ENCODE measurements at regions not wholly inside any gene's neighbourhood (a gene's known extent, or its start where the extent isn't known, plus 50 kb on each side); places are given as distances from the start of the nearest gene placed in this dataset.

GRCh38 chr16:9580025-9580424 lies 488.6 kb downstream of the HAPSTR1 start:
- no peak for TF ChIP-seq ZNF331 (CRISPR knock-in tag; IDR thresholded peaks at IDR 0.05; ENCODE audit: low read depth)
- no peak for TF ChIP-seq NANOG (IDR thresholded peaks at IDR 0.05; ENCODE audit: borderline replicate concordance)
- TF ChIP-seq STAT1 (IDR thresholded peaks at IDR 0.05; ENCODE audit: unreplicated experiment) = no peak
- TF ChIP-seq EZH2 (IDR thresholded peaks at IDR 0.05; ENCODE audit: low read depth, unreplicated experiment) = no peak
- no peak for TF ChIP-seq ZNF114 (CRISPR knock-in tag; IDR thresholded peaks at IDR 0.05)
- no peak for TF ChIP-seq REST (IDR thresholded peaks at IDR 0.05; ENCODE audit: unreplicated experiment)
- no peak for TF ChIP-seq CTCF (conservative IDR thresholded peaks at IDR 0.05; ENCODE audit: low read depth in 2 of 2)
- TF ChIP-seq POLR2AphosphoS5 (IDR thresholded peaks at IDR 0.05; ENCODE audit: low read depth) = no peak
- TF ChIP-seq CREB1 (CRISPR knock-in tag; IDR thresholded peaks at IDR 0.05; ENCODE audit: low read depth) = no peak
- no peak for TF ChIP-seq JUNB (IDR thresholded peaks at IDR 0.05; ENCODE audit: unreplicated experiment)
- no peak for TF ChIP-seq EZH2phosphoT487 (IDR thresholded peaks at IDR 0.05; ENCODE audit: unreplicated experiment)
- TF ChIP-seq ETS1 (IDR thresholded peaks at IDR 0.05) = no peak
- TF ChIP-seq ZNF462 (CRISPR knock-in tag; IDR thresholded peaks at IDR 0.05) = no peak
- H3K27me3 Mint-ChIP-seq (ENCODE audit: insufficient read depth, low read depth, poor library complexity) = no peaks in the 10 kb centered on the region

More at GRCh38 chr16:9580025-9580424, 488.6 kb downstream of the HAPSTR1 start:
- Histone ChIP-seq H3K4me1 (ENCODE audit: insufficient read depth) (no peaks in the 10 kb centered on the region; the same call in 1 of the 2 replicates), H3K79me2 (replicated peaks; ENCODE audit: insufficient read depth) (no peaks in the 10 kb centered on the region), H3K9me2 (ENCODE audit: insufficient read depth) (no peaks in the 10 kb centered on the region), H2AFZ (no peak overlapping the region), H3K36me3 (ENCODE audit: insufficient read depth) (no peaks in the 10 kb centered on the region), H3K4me3 (no peak overlapping the region), H3F3A (replicated peaks; ENCODE audit: low read depth) (no peaks in the 10 kb centered on the region), H3K27ac (ENCODE audit: low read depth) (no peak overlapping the region), H3K27me3 (ENCODE audit: insufficient read depth) (no peaks in the 10 kb centered on the region), H3K4me2 (no peak overlapping the region), H4K20me1 (replicated peaks; ENCODE audit: insufficient read depth) (no peaks in the 10 kb centered on the region)
- no peak overlapping the region for H3K4me3 Mint-ChIP-seq
- no peak for ATAC-seq
- H3K27ac Mint-ChIP-seq = no peak overlapping the region
- no peak for DNase-seq (ENCODE audit: low spot score)
- H3K36me3 Mint-ChIP-seq (ENCODE audit: low read depth) = peaks cover 3% of the 10 kb centered on the region; the same call in 2 of the 3 replicates
- H3K4me1 Mint-ChIP-seq = no peaks in the 10 kb centered on the region
- H3K9me3 Mint-ChIP-seq = peaks cover 4% of the 10 kb centered on the region; the same call in 1 of the 3 replicates
